Psoas muscle (tissue), 7 donors: ENCODE measurements at regions not wholly inside any gene's neighbourhood (a gene's known extent, or its start where the extent isn't known, plus 50 kb on each side); places are given as distances from the start of the nearest gene placed in this dataset.

Experiments
- ATAC-seq, 4 donors: fragments of 200-7000 bp; cut with Tn5 transposase; one replicate each; pipeline ENCODE4 v1.9.1; 2020; ENCODE audit warnings: moderate library complexity in 3 of 4, mild to moderate bottlenecking in 2 of 4
- DNase-seq, 2 donors: peaks; one replicate each; pipeline ENCODE4 v3.0.0-alpha.2; 2020
- H3K27ac ChIP-seq: fragments of 200-600 bp; one replicate; pipeline ENCODE4 v1.8.0; 2022
- H3K27me3 ChIP-seq, 3 donors: fragments of 200-600 bp in 1 of 3; one replicate each; pipeline versions ENCODE4 v1.6.1 to v1.8.0; 2013 to 2022; ENCODE audit warnings: low read length in 2 of 3, mild to moderate bottlenecking in 2 of 3, moderate library complexity in 1 of 3; ENCODE audit not compliant: insufficient read depth in 3 of 3
- H3K36me3 ChIP-seq, 2 donors: fragments of 200-600 bp in 1 of 2; one replicate each; pipeline versions ENCODE4 v1.6.1 to v1.8.0; 2013 to 2022; ENCODE audit warnings: low read depth in 1 of 2, mild to moderate bottlenecking in 1 of 2, moderate library complexity in 1 of 2; ENCODE audit not compliant: insufficient read depth in 1 of 2
- H3K4me1 ChIP-seq: fragments of 200-600 bp; one replicate; pipeline ENCODE4 v1.8.0; 2022
- H3K4me3 ChIP-seq: fragments of 200-600 bp; one replicate; pipeline ENCODE4 v1.8.0; 2022; ENCODE audit warnings: mild to moderate bottlenecking
- H3K9me3 ChIP-seq: fragments of 200-600 bp; one replicate; pipeline ENCODE4 v1.8.0; 2022
- CTCF ChIP-seq: fragments of 200-600 bp; IDR thresholded peaks from one replicate; pipeline ENCODE4 v1.8.0; 2022; ENCODE audit warnings: antibody characterized with exemption
- WGBS, 3 donors: extraction: QIAGEN DNeasy Blood & Tissue Kit; methylation state at CpG; one replicate each; pipeline versions ENCODE4 v1.1.6 to v1.1.7; 2013; 5-methylcytosine and 5-hydroxymethylcytosine counted together
- intact Hi-C, 2 donors: fragments of 100-400 bp; cut with DNase I; formaldehyde crosslinking; loops; one replicate each; pipeline versions ENCODE4 v1.11.0 to v1.14.2; 2022
- donor health status: healthy with polysubstance abuse.
- donor health status: DM: no; HTN: no; CAD: no; lungs with moderate emphysema.
- donor health status: Bipolar disorder and iron deficiency.
- donor health status: healthy.
- donor health status: DM: yes; HTN: yes; CAD: no.
- donor health status: DM: no; HTN: no; CAD: no.
- donor health status: DM: yes; HTN: yes; CAD: no.

GRCh38 chr7:130821864-130822263, 87.9 kb upstream of the KLF14 start:
- 57 to 79% (median 58%) methylated on average over 3 of the region's 3 CpGs for WGBS, 3 donors

GRCh38 chr7:130822642-130823041, 88.6 kb upstream of the KLF14 start:
- no peak overlapping the region for H3K27ac ChIP-seq
- H3K9me3 ChIP-seq, result peaks cover 23% of the 10 kb centered on the region
- no peaks in the 10 kb centered on the region for H3K27me3 ChIP-seq
- no peak for ATAC-seq
- WGBS, 3 donors, result 29 to 40% (median 33%) methylated on average over 2 of the region's 2 CpGs
- H3K4me1 ChIP-seq, result no peaks in the 10 kb centered on the region
- DNase-seq, result no peak
- H3K36me3 ChIP-seq, result no peaks in the 10 kb centered on the region
- TF ChIP-seq CTCF, result no peak
- H3K4me3 ChIP-seq, result no peak overlapping the region
- intact Hi-C loops, result no loop called here

More at GRCh38 chr7:130821864-130822263, 87.9 kb upstream of the KLF14 start:
- ATAC-seq (no peak), DNase-seq (no peak)
- Histone ChIP-seq H3K27me3 (no peaks in the 10 kb centered on the region), H3K9me3 (peaks cover 16% of the 10 kb centered on the region), H3K27ac (no peak overlapping the region), H3K4me3 (no peak overlapping the region), H3K4me1 (no peaks in the 10 kb centered on the region), H3K36me3 (no peaks in the 10 kb centered on the region)
- intact Hi-C loops, result no loop called here
- no peak for TF ChIP-seq CTCF

GRCh38 chr7:130823060-130823459, 89.1 kb upstream of the KLF14 start:
- TF ChIP-seq CTCF, result no peak
- intact Hi-C loops, result no loop called here
- 78 to 88% (median 82%) methylated on average over 2 of the region's 2 CpGs for WGBS, 3 donors
- Histone ChIP-seq H3K9me3 (peaks cover 23% of the 10 kb centered on the region), H3K36me3 (no peaks in the 10 kb centered on the region), H3K4me1 (no peaks in the 10 kb centered on the region), H3K27ac (no peak overlapping the region), H3K4me3 (no peak overlapping the region), H3K27me3 (no peaks in the 10 kb centered on the region)
- ATAC-seq (no peak), DNase-seq (no peak)

DNA sequence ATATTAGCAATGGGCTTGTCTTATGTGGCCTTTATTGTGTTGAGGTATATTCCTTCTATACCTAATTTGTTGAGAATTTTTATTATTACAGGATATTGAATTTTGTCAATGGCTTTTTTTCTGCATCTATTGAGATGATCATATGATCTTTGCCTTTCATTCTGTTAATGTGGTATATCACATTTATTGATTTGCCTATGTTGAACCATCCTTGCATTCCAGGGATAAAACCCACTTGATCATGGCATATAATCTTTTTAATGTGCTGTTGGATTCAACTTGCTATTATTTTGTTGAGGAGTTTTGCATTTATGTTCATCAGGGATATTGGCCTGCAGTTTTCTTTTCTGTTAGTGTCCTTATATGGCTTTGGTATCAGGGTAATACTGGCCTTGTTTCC, 91.8 kb upstream of the KLF14 start:
- ATAC-seq, result no peak
- H3K4me1 ChIP-seq, result no peaks in the 10 kb centered on the region
- intact Hi-C loops, result no loop called here

More for the DNA sequence above, 91.8 kb upstream of the KLF14 start:
- no peak for DNase-seq
- Histone ChIP-seq H3K4me3 (no peak overlapping the region), H3K27me3 (no peaks in the 10 kb centered on the region), H3K36me3 (no peaks in the 10 kb centered on the region), H3K27ac (no peak overlapping the region), H3K9me3 (peaks cover 23% of the 10 kb centered on the region)
- TF ChIP-seq CTCF, result no peak
